Testis (tissue), 2 donors: ENCODE measurements at regions not wholly inside any gene's neighbourhood (a gene's known extent, or its start where the extent isn't known, plus 50 kb on each side); places are given as distances from the start of the nearest gene placed in this dataset.

Experiments used
- DNase-seq: peaks from one replicate; pipeline ENCODE4 v3.0.0-alpha.2; 2019
- H3K27ac ChIP-seq, 2 donors: fragments of 200-600 bp; sonication (generic); one replicate each; pipeline ENCODE4 v1.5.1; 2019
- H3K27me3 ChIP-seq: fragments of 200-600 bp; sonication (generic); one replicate; pipeline ENCODE4 v1.5.1; 2019
- H3K36me3 ChIP-seq: fragments of 200-600 bp; sonication (generic); one replicate; pipeline ENCODE4 v1.5.1; 2017; ENCODE audit warnings: low read depth; ENCODE audit errors: missing control alignments
- H3K4me1 ChIP-seq: fragments of 200-600 bp; sonication (generic); one replicate; pipeline ENCODE4 v1.5.1; 2019
- H3K4me3 ChIP-seq, 2 donors: fragments of 200-600 bp; sonication (generic); one replicate each; pipeline ENCODE4 v1.5.1; 2017 to 2019
- H3K9me3 ChIP-seq: fragments of 200-600 bp; sonication (generic); one replicate; pipeline ENCODE4 v1.5.1; 2017
- POLR2A ChIP-seq: fragments of 450-650 bp; IDR thresholded peaks from one replicate; pipeline ENCODE4 v1.6.1; 2017; ENCODE audit warnings: antibody characterized with exemption, mild to moderate bottlenecking, moderate library complexity
- WGBS, 2 donors: methylation state at CpG; one replicate each; pipeline ENCODE4 v1.1.5; 2018; 5-methylcytosine and 5-hydroxymethylcytosine counted together
- intact Hi-C: fragments of 100-400 bp; cut with DNase I; formaldehyde crosslinking; loops from one replicate; pipeline ENCODE4 v1.15.1; 2023; ENCODE audit warnings: low total_unique reads
- TF ChIP-seq, protein P1 (sequence below), 3 experiments: fragments of 450-650 bp in 2 of 3; fragments of 200-600 bp in 1 of 3; sonication (generic) in 1 of 3; IDR thresholded peaks; one replicate each; pipeline ENCODE4 v1.5.1; 2016 to 2019; ENCODE audit warnings: antibody characterized with exemption in 3 of 3, mild to moderate bottlenecking in 2 of 3, moderate library complexity in 1 of 3

DNA sequence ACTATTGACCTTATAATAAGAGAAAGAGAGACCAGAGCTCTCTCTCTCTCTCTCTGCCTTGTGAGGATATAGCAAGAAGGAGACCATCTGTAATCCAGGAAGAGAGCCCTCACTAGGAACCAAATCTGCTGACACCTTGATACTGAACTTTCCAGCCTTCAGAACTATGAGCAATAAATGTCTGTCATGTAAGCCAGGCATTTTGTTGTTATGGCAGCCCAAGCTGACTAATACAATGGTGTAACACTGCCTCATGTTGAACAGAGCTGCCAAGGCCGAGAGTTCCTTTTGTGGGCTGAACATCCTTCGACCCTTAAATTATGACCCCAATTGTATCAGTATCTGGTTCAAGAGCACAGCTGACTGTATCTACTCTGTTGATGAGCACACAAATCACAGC is 108.0 kb downstream of the LRRC30 start:
- Histone ChIP-seq H3K4me3 (no peak overlapping the region), H3K9me3 (no peaks in the 10 kb centered on the region), H3K36me3 (no peaks in the 10 kb centered on the region), H3K4me1 (no peaks in the 10 kb centered on the region), H3K27me3 (no peaks in the 10 kb centered on the region), H3K27ac (no peak overlapping the region)
- 79 to 91% methylated on average over 2 of the region's 2 CpGs for WGBS, 2 donors
- no peak for DNase-seq
- TF ChIP-seq, protein P1, sequence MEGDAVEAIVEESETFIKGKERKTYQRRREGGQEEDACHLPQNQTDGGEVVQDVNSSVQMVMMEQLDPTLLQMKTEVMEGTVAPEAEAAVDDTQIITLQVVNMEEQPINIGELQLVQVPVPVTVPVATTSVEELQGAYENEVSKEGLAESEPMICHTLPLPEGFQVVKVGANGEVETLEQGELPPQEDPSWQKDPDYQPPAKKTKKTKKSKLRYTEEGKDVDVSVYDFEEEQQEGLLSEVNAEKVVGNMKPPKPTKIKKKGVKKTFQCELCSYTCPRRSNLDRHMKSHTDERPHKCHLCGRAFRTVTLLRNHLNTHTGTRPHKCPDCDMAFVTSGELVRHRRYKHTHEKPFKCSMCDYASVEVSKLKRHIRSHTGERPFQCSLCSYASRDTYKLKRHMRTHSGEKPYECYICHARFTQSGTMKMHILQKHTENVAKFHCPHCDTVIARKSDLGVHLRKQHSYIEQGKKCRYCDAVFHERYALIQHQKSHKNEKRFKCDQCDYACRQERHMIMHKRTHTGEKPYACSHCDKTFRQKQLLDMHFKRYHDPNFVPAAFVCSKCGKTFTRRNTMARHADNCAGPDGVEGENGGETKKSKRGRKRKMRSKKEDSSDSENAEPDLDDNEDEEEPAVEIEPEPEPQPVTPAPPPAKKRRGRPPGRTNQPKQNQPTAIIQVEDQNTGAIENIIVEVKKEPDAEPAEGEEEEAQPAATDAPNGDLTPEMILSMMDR (IDR thresholded peaks at IDR 0.05) = no peak
- TF ChIP-seq POLR2A = no peak
- intact Hi-C loops = no loop called here

GRCh38 chr18:7341581-7342337 is 110.9 kb downstream of the LRRC30 start:
- DNase-seq = no peak
- H3K27me3 ChIP-seq = no peaks in the 10 kb centered on the region
- H3K36me3 ChIP-seq = no peaks in the 10 kb centered on the region
- no peaks in the 10 kb centered on the region for H3K9me3 ChIP-seq
- intact Hi-C loops = no loop called here
- H3K4me3 ChIP-seq = no peak overlapping the region
- no peaks in the 10 kb centered on the region for H3K4me1 ChIP-seq
- WGBS, 2 donors = 92 to 96% methylated on average over 6 of the region's 6 CpGs
- no peak overlapping the region for H3K27ac ChIP-seq
- TF ChIP-seq POLR2A = no peak
- TF ChIP-seq, protein P1 (IDR thresholded peaks at IDR 0.05) = no peak

GRCh38 chr18:7349181-7349837 is 118.4 kb downstream of the LRRC30 start:
- no peak for TF ChIP-seq POLR2A
- TF ChIP-seq, protein P1 (IDR thresholded peaks at IDR 0.05) = no peak
- H3K36me3 ChIP-seq = no peaks in the 10 kb centered on the region
- H3K9me3 ChIP-seq = no peaks in the 10 kb centered on the region
- H3K4me3 ChIP-seq = no peak overlapping the region
- H3K4me1 ChIP-seq = no peaks in the 10 kb centered on the region
- intact Hi-C loops = no loop called here
- no peak for DNase-seq
- H3K27ac ChIP-seq = no peak overlapping the region
- H3K27me3 ChIP-seq = no peaks in the 10 kb centered on the region
- WGBS, 2 donors = 93 to 94% methylated on average over 6 of the region's 6 CpGs

GRCh38 chr18:7358989-7359726 is 128.3 kb downstream of the LRRC30 start:
- no peaks in the 10 kb centered on the region for H3K36me3 ChIP-seq
- H3K27ac ChIP-seq = no peak overlapping the region
- intact Hi-C loops = no loop called here
- 19 to 24% methylated on average over 8 of the region's 8 CpGs for WGBS, 2 donors
- no peaks in the 10 kb centered on the region for H3K27me3 ChIP-seq
- no peak overlapping the region for H3K4me3 ChIP-seq
- TF ChIP-seq, protein P1 (IDR thresholded peaks at IDR 0.05) = no peak
- TF ChIP-seq POLR2A = no peak
- peaks cover 6% of the 10 kb centered on the region for H3K4me1 ChIP-seq
- DNase-seq = peak; percentile 50
- no peaks in the 10 kb centered on the region for H3K9me3 ChIP-seq
